Activated T-helper 1 cell treated with anti-CD3 and anti-CD28 coated beads, Interleukin-2, amount 50 U/mL, for 16 hours (primary cell): ENCODE measurements at regions not wholly inside any gene's neighbourhood (a gene's known extent, or its start where the extent isn't known, plus 50 kb on each side); places are given as distances from the start of the nearest gene placed in this dataset.
"Not testable (repeated sequence)": the region's sequence is repeated elsewhere in the genome, so short reads cannot be mapped to it uniquely, and the experiment has no call there.

Experiments
- DNase-seq, 2 donors: peaks; one replicate each; pipeline ENCODE4 v3.0.0-alpha.2; 2020; ENCODE audit warnings: low read depth in 1 of 2, low spot score in 1 of 2

DNA sequence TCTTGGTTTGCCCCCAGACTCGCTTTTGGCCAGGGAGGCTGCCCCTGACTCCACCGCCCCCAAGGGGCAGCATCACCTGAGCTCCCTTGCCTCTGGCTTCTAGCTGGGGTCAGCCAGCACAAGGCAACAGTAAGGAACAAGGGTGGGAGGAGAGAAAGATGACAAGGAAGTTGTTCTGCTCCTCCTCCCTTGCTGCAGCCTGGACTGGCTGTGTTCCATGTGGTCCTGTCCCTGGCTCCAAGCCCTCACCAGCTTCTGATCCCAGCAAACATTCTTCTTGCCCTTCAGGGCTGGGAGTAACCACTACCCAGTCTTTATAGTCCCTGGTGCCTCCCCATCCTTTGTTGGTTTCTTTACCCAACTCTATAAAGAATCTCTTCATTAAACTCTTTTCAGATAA is 100.3 kb upstream of the SPIN1 start:
- no peak for DNase-seq

DNA sequence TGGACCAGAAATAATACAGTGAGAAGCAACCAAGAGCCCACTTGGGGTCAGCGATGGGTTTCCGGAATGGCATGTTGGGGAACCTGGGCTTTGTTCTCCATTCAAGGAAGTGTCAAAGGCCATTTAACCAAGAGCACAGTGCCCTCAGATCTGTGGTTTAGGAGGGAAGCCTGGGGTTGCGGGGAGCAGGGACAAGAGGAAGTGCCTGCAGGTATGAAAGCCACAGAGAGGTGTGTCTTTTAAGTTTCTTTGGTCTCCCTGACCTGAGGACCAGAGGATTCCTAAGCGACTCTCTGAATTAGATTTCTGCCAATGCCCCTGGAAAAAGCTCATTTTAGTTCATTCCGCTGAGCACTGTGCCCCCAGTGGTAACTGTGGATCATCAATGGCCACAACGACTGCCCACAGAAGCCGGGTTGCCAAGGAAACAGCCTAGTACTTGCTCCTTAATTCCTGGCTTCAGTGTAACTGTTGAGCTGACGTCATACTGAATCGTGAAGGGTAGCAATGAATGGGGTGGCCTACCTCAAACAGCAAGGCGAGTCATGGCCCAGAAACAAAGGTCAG is 107.3 kb upstream of the SPIN1 start:
- DNase-seq: no peak

GRCh38 chr9:88278036-88278435 is 110.2 kb upstream of the SPIN1 start:
- DNase-seq: no peak

DNA sequence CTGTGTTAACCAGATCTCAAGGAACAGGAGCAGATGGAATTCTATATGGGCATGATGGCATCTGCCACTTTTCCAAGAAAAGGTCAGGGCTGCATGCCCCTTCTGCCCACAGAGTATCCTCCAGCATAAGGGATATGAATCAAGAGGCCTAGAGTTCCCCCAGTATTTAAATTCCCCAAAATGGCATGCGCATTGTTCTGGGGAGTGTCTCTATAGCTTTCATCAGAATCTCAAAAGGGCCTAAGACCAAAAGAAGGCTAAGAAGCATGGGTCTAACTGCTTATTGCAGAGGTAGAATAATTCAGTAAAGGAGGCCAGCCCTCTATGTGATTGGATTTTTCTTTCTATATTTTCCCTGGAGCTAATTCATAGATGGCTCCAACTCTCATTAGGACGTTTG is 114.2 kb upstream of the SPIN1 start:
- no peak for DNase-seq

GRCh38 chr9:88272986-88273385 is 115.3 kb upstream of the SPIN1 start:
- DNase-seq: no peak

DNA sequence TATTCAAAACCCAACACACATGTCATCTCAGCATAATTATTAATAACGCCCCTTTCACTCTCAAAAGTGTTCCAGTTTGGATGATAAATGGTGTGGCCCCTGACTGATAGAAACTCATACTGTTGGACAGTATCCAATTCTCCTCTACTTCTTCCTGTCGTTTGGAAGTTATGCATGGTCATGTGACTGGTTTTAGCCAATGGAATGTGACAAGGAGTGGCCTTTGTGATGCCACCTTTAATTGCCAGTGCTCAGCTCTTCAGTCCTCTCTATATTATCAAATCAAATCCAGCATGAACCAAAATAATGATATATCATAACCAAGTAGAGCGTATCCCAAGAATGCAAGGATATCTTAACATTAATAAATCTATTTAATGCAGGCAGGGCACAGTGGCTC is 117.8 kb upstream of the SPIN1 start:
- no peak for DNase-seq

DNA sequence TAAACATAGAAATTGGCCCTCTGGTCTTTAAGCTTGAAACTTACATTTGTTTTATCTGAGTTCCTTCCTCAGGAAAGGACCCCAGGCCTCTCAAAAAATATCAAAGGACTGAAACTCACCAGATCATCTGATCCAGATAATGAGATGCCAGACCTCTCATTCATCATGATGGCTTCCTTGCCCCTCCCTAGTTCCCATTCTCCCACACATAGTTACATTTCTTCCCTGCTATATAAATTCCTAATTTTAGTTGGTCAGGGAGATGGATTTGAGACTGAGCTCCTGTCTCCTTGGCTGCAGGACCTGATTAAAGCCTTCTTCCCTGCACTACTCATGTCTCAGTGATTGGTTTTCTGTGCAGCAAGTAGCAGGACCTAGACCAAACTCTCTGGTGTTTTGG is 119.4 kb upstream of the SPIN1 start:
- DNase-seq: no peak

DNA sequence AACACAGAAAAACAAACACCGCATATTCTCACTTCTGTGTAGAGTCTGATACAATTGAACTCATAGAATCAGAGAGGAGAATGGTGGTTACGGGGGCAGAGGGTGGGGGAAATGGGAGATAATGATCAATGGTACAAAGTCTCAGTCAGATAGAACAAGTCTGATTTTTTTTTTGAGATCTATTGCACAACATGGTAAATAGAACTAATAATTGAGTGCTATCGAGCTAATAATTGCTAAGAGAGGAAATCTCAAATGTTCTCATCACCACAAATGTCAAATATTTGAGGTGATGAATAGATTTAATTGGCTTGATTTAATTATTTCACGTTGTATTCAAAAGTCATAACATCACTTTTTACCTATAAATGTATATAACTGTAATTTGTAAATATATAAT is 121.0 kb upstream of the SPIN1 start:
- DNase-seq: no peak

DNA sequence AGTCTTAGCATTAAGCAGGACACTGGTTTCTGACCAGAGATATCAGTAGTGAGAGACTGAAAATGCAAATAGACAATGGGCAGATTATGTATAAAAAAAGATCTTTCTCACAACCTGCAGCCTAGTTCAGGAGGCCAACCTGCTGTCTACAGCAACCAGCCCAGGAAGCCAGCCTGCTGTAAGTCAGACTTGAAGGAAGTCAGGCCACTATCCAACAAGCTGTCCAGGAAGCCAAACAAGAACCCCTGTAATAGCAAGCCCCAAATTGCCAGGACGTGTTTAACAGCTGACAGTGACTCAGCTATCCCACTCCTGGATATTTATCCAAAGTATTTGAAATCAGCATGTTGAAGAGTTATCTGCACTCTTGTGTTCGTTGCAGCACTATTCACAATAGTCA is 121.8 kb upstream of the SPIN1 start:
- DNase-seq: no peak

DNA sequence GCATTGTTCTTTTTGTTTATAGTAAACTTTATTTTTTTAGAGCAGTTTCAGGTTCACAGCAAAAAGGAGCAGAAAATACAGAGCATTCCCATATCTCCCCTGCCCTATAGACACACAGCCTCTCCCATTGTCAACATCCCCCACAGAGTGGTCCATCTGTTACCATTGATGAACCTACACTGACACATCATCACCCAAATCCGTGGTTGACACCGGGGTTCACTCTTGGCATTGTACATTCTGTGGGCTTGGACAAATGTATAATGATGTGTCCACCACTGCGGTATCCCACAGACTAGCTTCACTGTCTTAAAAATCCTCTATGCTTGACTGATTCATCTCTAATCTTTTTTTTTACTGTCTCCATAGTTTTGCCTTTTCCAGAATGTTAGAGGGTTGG is 120.7 kb upstream of the SPATA31C2 start:
- no peak for DNase-seq

GRCh38 chr9:88258601-88259000 is 120.3 kb upstream of the SPATA31C2 start:
- no peak for DNase-seq

- no peak for DNase-seq
Measured at GRCh38 chr9:88258024-88258423, 119.7 kb upstream of the SPATA31C2 start.

GRCh38 chr9:88256216-88256615 is 117.9 kb upstream of the SPATA31C2 start:
- no peak for DNase-seq

GRCh38 chr9:88255806-88256205 is 117.5 kb upstream of the SPATA31C2 start:
- DNase-seq: not testable (repeated sequence)

- DNase-seq: no peak
Measured at GRCh38 chr9:88251903-88252302, 113.6 kb upstream of the SPATA31C2 start.

- no peak for DNase-seq
Measured at GRCh38 chr9:88243736-88244135, 105.5 kb upstream of the SPATA31C2 start.

- no peak for DNase-seq
Measured at GRCh38 chr9:88242879-88243278, 104.6 kb upstream of the SPATA31C2 start.

DNA sequence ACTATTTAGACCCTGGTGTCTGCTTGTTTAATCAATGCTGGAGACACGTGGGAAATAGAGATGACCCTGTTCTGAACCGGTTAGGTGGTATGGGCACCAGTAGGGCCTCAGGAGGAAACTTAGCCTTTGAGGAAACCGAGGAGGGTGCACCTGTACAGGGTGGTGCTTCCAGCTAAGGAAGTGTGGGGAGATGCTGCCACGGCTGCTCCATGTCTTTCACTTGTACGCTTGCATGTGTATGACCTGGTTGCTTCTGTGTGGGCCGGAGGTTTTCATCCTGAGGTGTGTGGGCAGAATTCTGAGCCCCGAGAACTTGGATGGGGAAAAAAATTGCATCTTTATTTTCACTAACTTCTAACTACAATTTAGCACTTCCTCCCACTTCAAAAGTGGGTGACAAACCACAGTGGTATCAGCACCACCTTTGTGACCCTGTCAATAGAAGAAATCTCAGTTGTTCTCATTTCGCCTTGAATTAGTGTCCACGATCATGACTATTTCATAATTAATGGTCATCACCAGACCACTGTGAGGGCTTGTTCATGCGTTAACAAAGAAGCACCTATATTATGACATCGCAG is 99.8 kb upstream of the SPATA31C2 start:
- DNase-seq: no peak

DNA sequence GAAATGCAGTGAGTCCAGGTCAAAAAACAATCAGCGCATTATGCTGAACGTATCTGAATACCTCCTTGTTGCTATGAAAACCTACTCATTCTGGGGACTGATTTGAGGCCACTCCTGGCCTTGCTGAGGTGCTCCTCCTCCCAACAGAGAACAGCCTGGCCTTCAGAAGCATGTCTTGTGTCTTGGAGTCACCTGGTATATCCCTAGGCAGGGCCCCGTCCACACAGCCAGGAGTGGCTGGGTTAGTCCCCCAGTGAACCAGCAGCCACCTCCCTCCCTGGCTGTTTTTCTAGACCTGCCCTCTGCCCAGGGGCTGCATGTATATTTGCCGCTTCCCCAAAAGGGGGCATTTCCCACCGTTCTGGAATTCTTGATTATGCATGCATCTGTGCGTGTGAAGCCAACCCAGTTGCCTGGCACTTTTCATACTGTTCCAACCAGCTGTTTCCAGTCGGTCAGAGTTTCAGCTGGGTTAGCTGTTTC is 99.2 kb upstream of the SPATA31C2 start:
- DNase-seq: no peak

GRCh38 chr9:88236511-88237478 is 98.5 kb upstream of the SPATA31C2 start:
- no peak for DNase-seq

DNA sequence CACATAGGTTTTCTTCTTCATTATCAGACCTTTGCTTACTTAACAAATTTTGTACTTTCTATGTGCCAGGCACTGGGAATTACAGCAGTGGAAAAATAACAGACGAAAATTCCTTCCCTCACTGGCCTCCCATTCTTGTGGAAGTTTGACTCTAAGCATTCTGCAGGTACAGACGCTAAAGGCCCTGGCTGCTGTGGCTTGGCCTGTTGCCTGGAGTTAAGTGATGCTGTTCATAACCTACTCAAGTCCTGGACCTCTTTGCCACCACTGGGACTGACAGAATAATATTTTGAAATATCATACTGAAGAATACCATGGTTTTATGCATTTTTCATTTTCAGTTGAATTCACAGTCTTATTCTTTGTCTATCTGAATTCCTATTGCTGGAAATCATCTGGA is 97.3 kb upstream of the SPATA31C2 start:
- no peak for DNase-seq

- DNase-seq: no peak
Measured at GRCh38 chr9:88234114-88234513, 95.8 kb upstream of the SPATA31C2 start.
